ENCODE measurements at regions not wholly inside any gene's neighbourhood (a gene's known extent, or its start where the extent isn't known, plus 50 kb on each side); places are given as distances from the start of the nearest gene placed in this dataset.
"Not testable (repeated sequence)": the region's sequence is repeated elsewhere in the genome, so short reads cannot be mapped to it uniquely, and the experiment has no call there.

GRCh38 chr5:128857076-128857677, 108.1 kb upstream of the SLC27A6 start:
- TF ChIP-seq CTCF (IDR thresholded peaks at IDR 0.05), result no peak
- ATAC-seq (ENCODE audit: insufficient number of reproducible peaks, low FRiP score, low read depth) (no peak), DNase-seq (ENCODE audit: low spot score) (no peak)
- H3K27ac ChIP-seq, result no peak overlapping the region
- H3K36me3 ChIP-seq, result no peaks in the 10 kb centered on the region
- no peak overlapping the region for H3K4me3 ChIP-seq
- H3K27me3 ChIP-seq (replicated peaks; ENCODE audit: insufficient read depth), result no peaks in the 10 kb centered on the region
- no peaks in the 10 kb centered on the region for H3K4me1 ChIP-seq (ENCODE audit: control insufficient read depth in 1 of 2, low read depth in 2 of 2)
- no peaks in the 10 kb centered on the region for H3K9me3 ChIP-seq

GRCh38 chr5:128858995-128859394, 106.3 kb upstream of the SLC27A6 start:
- H3K27ac ChIP-seq, result no peak overlapping the region
- ATAC-seq (ENCODE audit: insufficient number of reproducible peaks, low FRiP score, low read depth) (no peak), DNase-seq (ENCODE audit: low spot score) (no peak)
- H3K4me1 ChIP-seq (ENCODE audit: control insufficient read depth in 1 of 2, low read depth in 2 of 2), result no peaks in the 10 kb centered on the region
- no peak for TF ChIP-seq CTCF (IDR thresholded peaks at IDR 0.05)
- no peaks in the 10 kb centered on the region for H3K27me3 ChIP-seq (replicated peaks; ENCODE audit: insufficient read depth)
- no peaks in the 10 kb centered on the region for H3K9me3 ChIP-seq
- H3K36me3 ChIP-seq, result no peaks in the 10 kb centered on the region
- no peak overlapping the region for H3K4me3 ChIP-seq

- not testable (repeated sequence) for DNase-seq (ENCODE audit: low spot score); H3K36me3 ChIP-seq; ATAC-seq (ENCODE audit: insufficient number of reproducible peaks, low FRiP score, low read depth); H3K4me3 ChIP-seq; H3K27ac ChIP-seq; H3K4me1 ChIP-seq (ENCODE audit: control insufficient read depth in 1 of 2, low read depth in 2 of 2); H3K27me3 ChIP-seq (replicated peaks; ENCODE audit: insufficient read depth); H3K9me3 ChIP-seq
Observed at GRCh38 chr5:128861155-128861554, 104.1 kb upstream of the SLC27A6 start.

GRCh38 chr5:128869970-128870369, 95.3 kb upstream of the SLC27A6 start:
- H3K27ac ChIP-seq, result no peak overlapping the region

GRCh38 chr5:128870373-128870772, 94.9 kb upstream of the SLC27A6 start:
- DNase-seq (ENCODE audit: low spot score) (no peak), ATAC-seq (ENCODE audit: insufficient number of reproducible peaks, low FRiP score, low read depth) (no peak)
- Histone ChIP-seq H3K4me3 (no peak overlapping the region), H3K27ac (no peak overlapping the region), H3K36me3 (no peaks in the 10 kb centered on the region), H3K27me3 (replicated peaks; ENCODE audit: insufficient read depth) (no peaks in the 10 kb centered on the region), H3K4me1 (ENCODE audit: control insufficient read depth in 1 of 2, low read depth in 2 of 2) (peaks cover 9 to 17% of the 10 kb centered on the region in 2 donors), H3K9me3 (no peaks in the 10 kb centered on the region)
- TF ChIP-seq CTCF (IDR thresholded peaks at IDR 0.05), result no peak

More at GRCh38 chr5:128869970-128870369, 95.3 kb upstream of the SLC27A6 start:
- no peaks in the 10 kb centered on the region for H3K27me3 ChIP-seq (replicated peaks; ENCODE audit: insufficient read depth)
- H3K4me3 ChIP-seq, result no peak overlapping the region
- no peaks in the 10 kb centered on the region for H3K9me3 ChIP-seq
- no peak for TF ChIP-seq CTCF (IDR thresholded peaks at IDR 0.05)
- ATAC-seq (ENCODE audit: insufficient number of reproducible peaks, low FRiP score, low read depth) (no peak), DNase-seq (ENCODE audit: low spot score) (no peak)
- H3K36me3 ChIP-seq, result no peaks in the 10 kb centered on the region
- H3K4me1 ChIP-seq (ENCODE audit: control insufficient read depth in 1 of 2, low read depth in 2 of 2), result peaks cover 9 to 17% of the 10 kb centered on the region in 2 donors

- Histone ChIP-seq H3K27me3 (replicated peaks; ENCODE audit: insufficient read depth) (no peaks in the 10 kb centered on the region), H3K4me3 (no peak overlapping the region), H3K27ac (no peak overlapping the region), H3K9me3 (no peaks in the 10 kb centered on the region), H3K4me1 (ENCODE audit: control insufficient read depth in 1 of 2, low read depth in 2 of 2) (peaks cover 9 to 17% of the 10 kb centered on the region in 2 donors), H3K36me3 (no peaks in the 10 kb centered on the region)
- TF ChIP-seq CTCF (IDR thresholded peaks at IDR 0.05), result no peak
- ATAC-seq (ENCODE audit: insufficient number of reproducible peaks, low FRiP score, low read depth) (no peak), DNase-seq (ENCODE audit: low spot score) (no peak)
Observed at GRCh38 chr5:128870923-128871322, 94.4 kb upstream of the SLC27A6 start.
